ENCODE measurements at regions not wholly inside any gene's neighbourhood (a gene's known extent, or its start where the extent isn't known, plus 50 kb on each side); places are given as distances from the start of the nearest gene placed in this dataset.

- peaks cover 0 to 7% (median 0%) of the 10 kb centered on the region in 4 donors for H3K4me1 ChIP-seq
- TF ChIP-seq EP300 (IDR thresholded peaks at IDR 0.05), result no peak
- no peak for TF ChIP-seq CTCF (IDR thresholded peaks at IDR 0.05)
- TF ChIP-seq POLR2A (IDR thresholded peaks at IDR 0.05), result no peak
- H3K4me3 ChIP-seq, result no peak overlapping the region
- no peaks in the 10 kb centered on the region for H3K9me3 ChIP-seq
- no peak overlapping the region for H3K27ac ChIP-seq
- 42 to 44% methylated on average over 2 of the region's 2 CpGs for WGBS, 2 donors
- no peak for DNase-seq (ENCODE audit: low spot score in 2 of 2)
- no peaks in the 10 kb centered on the region for H3K27me3 ChIP-seq
- no peaks in the 10 kb centered on the region for H3K36me3 ChIP-seq
Observed at GRCh38 chr4:33086331-33086925, 2366.3 kb downstream of the PCDH7 start.

GRCh38 chr4:33088713-33089112 lies 2368.5 kb downstream of the PCDH7 start:
- WGBS, 2 donors, result 42 to 55% methylated on average over 2 of the region's 2 CpGs
- Histone ChIP-seq H3K4me1 (peaks cover 0 to 7% (median 0%) of the 10 kb centered on the region in 4 donors), H3K27me3 (no peaks in the 10 kb centered on the region)

GRCh38 chr4:33090910-33091309 lies 2370.7 kb downstream of the PCDH7 start:
- TF ChIP-seq POLR2A (IDR thresholded peaks at IDR 0.05) (no peak), CTCF (IDR thresholded peaks at IDR 0.05) (no peak), EP300 (IDR thresholded peaks at IDR 0.05) (no peak)
- WGBS, 2 donors, result 91 to 94% methylated on average over 6 of the region's 6 CpGs
- Histone ChIP-seq H3K27ac (no peak overlapping the region), H3K9me3 (no peaks in the 10 kb centered on the region), H3K4me3 (no peak overlapping the region), H3K27me3 (no peaks in the 10 kb centered on the region), H3K36me3 (no peaks in the 10 kb centered on the region), H3K4me1 (peaks cover 0 to 2% (median 0%) of the 10 kb centered on the region in 4 donors)
- DNase-seq (ENCODE audit: low spot score in 2 of 2), result no peak

More at GRCh38 chr4:33088713-33089112, 2368.5 kb downstream of the PCDH7 start:
- no peak for DNase-seq (ENCODE audit: low spot score in 2 of 2)
- H3K4me3 ChIP-seq, result no peak overlapping the region
- TF ChIP-seq CTCF (IDR thresholded peaks at IDR 0.05) (no peak), EP300 (IDR thresholded peaks at IDR 0.05) (no peak), POLR2A (IDR thresholded peaks at IDR 0.05) (no peak)
- no peaks in the 10 kb centered on the region for H3K9me3 ChIP-seq
- no peak overlapping the region for H3K27ac ChIP-seq
- no peaks in the 10 kb centered on the region for H3K36me3 ChIP-seq

GRCh38 chr4:33091961-33092360 lies 2371.8 kb downstream of the PCDH7 start:
- Histone ChIP-seq H3K4me3 (no peak overlapping the region), H3K36me3 (no peaks in the 10 kb centered on the region), H3K27me3 (no peaks in the 10 kb centered on the region), H3K4me1 (no peaks in the 10 kb centered on the region), H3K9me3 (no peaks in the 10 kb centered on the region), H3K27ac (no peak overlapping the region)
- TF ChIP-seq EP300 (IDR thresholded peaks at IDR 0.05), result no peak
- TF ChIP-seq CTCF (IDR thresholded peaks at IDR 0.05), result no peak
- no peak for TF ChIP-seq POLR2A (IDR thresholded peaks at IDR 0.05)
- DNase-seq (ENCODE audit: low spot score in 2 of 2), result no peak
- 80 to 83% methylated on average over 3 of the region's 3 CpGs for WGBS, 2 donors

GRCh38 chr4:33104273-33104672 lies 2384.1 kb downstream of the PCDH7 start:
- Histone ChIP-seq H3K36me3 (no peaks in the 10 kb centered on the region), H3K9me3 (no peaks in the 10 kb centered on the region), H3K27ac (no peak overlapping the region), H3K4me1 (no peaks in the 10 kb centered on the region), H3K4me3 (no peak overlapping the region), H3K27me3 (no peaks in the 10 kb centered on the region)
- WGBS, 2 donors, result 29 to 46% methylated on average over 3 of the region's 3 CpGs
- no peak for TF ChIP-seq CTCF (IDR thresholded peaks at IDR 0.05)
- TF ChIP-seq POLR2A (IDR thresholded peaks at IDR 0.05), result no peak
- TF ChIP-seq EP300 (IDR thresholded peaks at IDR 0.05), result no peak
- DNase-seq (ENCODE audit: low spot score in 2 of 2), result no peak
